ENCODE measurements at regions not wholly inside any gene's neighbourhood (a gene's known extent, or its start where the extent isn't known, plus 50 kb on each side); places are given as distances from the start of the nearest gene placed in this dataset.

- TF ChIP-seq POLR2A (IDR thresholded peaks at IDR 0.05; ENCODE audit: low read depth, low read length) (no peak), SPI1 (IDR thresholded peaks at IDR 0.05; ENCODE audit: low read depth, low read length) (no peak), POLR2AphosphoS5 (IDR thresholded peaks at IDR 0.05; ENCODE audit: low read depth, low read length) (no peak), TAF1 (IDR thresholded peaks at IDR 0.05; ENCODE audit: low read depth, low read length) (no peak)
Measured at GRCh38 chr14:98070536-98070935, 1201.5 kb downstream of the BCL11B start.

All from GM12891 (cell line).